HUES48 (cell line): ENCODE measurements at regions not wholly inside any gene's neighbourhood (a gene's known extent, or its start where the extent isn't known, plus 50 kb on each side); places are given as distances from the start of the nearest gene placed in this dataset.

Experiments used
- H3K27ac ChIP-seq: one replicate; pipeline ENCODE4 v1.7.0; 2013; ENCODE audit warnings: low read depth, low read length, inconsistent platforms
- H3K27me3 ChIP-seq: 2 replicates; pipeline ENCODE4 v1.6.1; 2013; ENCODE audit warnings: mild to moderate bottlenecking, low read length; ENCODE audit not compliant: control insufficient read depth, insufficient read depth
- H3K36me3 ChIP-seq: 2 replicates; pipeline ENCODE4 v1.6.1; 2013; ENCODE audit warnings: low read length; ENCODE audit not compliant: control insufficient read depth, insufficient read depth
- H3K4me1 ChIP-seq: 2 replicates; pipeline ENCODE4 v1.6.1; 2013; ENCODE audit warnings: mild to moderate bottlenecking, low read length; ENCODE audit not compliant: control insufficient read depth, insufficient read depth
- H3K4me3 ChIP-seq: 2 replicates; pipeline ENCODE4 v1.5.1; 2013; ENCODE audit warnings: mild to moderate bottlenecking, low read depth, low read length
- H3K9ac ChIP-seq: 2 replicates; pipeline ENCODE4 v1.6.1; 2013; ENCODE audit warnings: mild to moderate bottlenecking, low read depth, low read length, moderate library complexity
- H3K9me3 ChIP-seq: 2 replicates; pipeline ENCODE4 v1.6.1; 2013; ENCODE audit warnings: low read length; ENCODE audit not compliant: control insufficient read depth, insufficient read depth

- H3K9ac ChIP-seq, result no peak overlapping the region
- H3K4me1 ChIP-seq, result no peaks in the 10 kb centered on the region
- H3K9me3 ChIP-seq, result no peaks in the 10 kb centered on the region
- no peak overlapping the region for H3K4me3 ChIP-seq
- H3K27me3 ChIP-seq, result no peaks in the 10 kb centered on the region
- no peaks in the 10 kb centered on the region for H3K36me3 ChIP-seq
- H3K27ac ChIP-seq, result no peak overlapping the region
Observed at GRCh38 chr12:100741084-100741711, 53.4 kb upstream of the ANO4 start.

- Histone ChIP-seq H3K27me3 (no peaks in the 10 kb centered on the region), H3K9ac (no peak overlapping the region), H3K9me3 (no peaks in the 10 kb centered on the region), H3K27ac (no peak overlapping the region), H3K4me1 (no peaks in the 10 kb centered on the region), H3K4me3 (no peak overlapping the region), H3K36me3 (no peaks in the 10 kb centered on the region)
Observed at GRCh38 chr12:100743060-100743459, 51.5 kb upstream of the ANO4 start.
